Neural crest cell (in vitro differentiated cells): ENCODE measurements at regions not wholly inside any gene's neighbourhood (a gene's known extent, or its start where the extent isn't known, plus 50 kb on each side); places are given as distances from the start of the nearest gene placed in this dataset.

ENCODE experiments used
- DNase-seq: peaks from one replicate; pipeline ENCODE4 v3.0.0; 2021; ENCODE audit warnings: low read depth, mixed read lengths, low spot score
- H3K27ac Mint-ChIP-seq: one replicate; pipeline ENCODE4 v1.8.0; 2021; ENCODE audit warnings: mild to moderate bottlenecking, mixed read lengths; ENCODE audit not compliant: unreplicated experiment
- H3K27me3 Mint-ChIP-seq: 2 replicates; pipeline ENCODE4 v1.8.0; 2021; ENCODE audit warnings: low read depth, mild to moderate bottlenecking, mixed read lengths
- H3K36me3 Mint-ChIP-seq: 2 replicates; pipeline ENCODE4 v1.8.0; 2021; ENCODE audit warnings: low read depth, mild to moderate bottlenecking, mixed read lengths
- H3K4me1 Mint-ChIP-seq: 2 replicates; pipeline ENCODE4 v1.8.0; 2021; ENCODE audit warnings: mixed read lengths
- H3K4me3 Mint-ChIP-seq: one replicate; pipeline ENCODE4 v1.8.0; 2021; ENCODE audit warnings: mild to moderate bottlenecking, mixed read lengths
- H3K9me3 Mint-ChIP-seq: 2 replicates; pipeline ENCODE4 v1.8.0; 2021; ENCODE audit warnings: mixed read lengths
- TF ChIP-seq, protein P1 (sequence below): fragments of 200-600 bp; sonication (generic); conservative IDR thresholded peaks from 2 replicates; pipeline ENCODE4 v1.5.0; 2021; ENCODE audit warnings: antibody characterized with exemption, mild to moderate bottlenecking

DNA sequence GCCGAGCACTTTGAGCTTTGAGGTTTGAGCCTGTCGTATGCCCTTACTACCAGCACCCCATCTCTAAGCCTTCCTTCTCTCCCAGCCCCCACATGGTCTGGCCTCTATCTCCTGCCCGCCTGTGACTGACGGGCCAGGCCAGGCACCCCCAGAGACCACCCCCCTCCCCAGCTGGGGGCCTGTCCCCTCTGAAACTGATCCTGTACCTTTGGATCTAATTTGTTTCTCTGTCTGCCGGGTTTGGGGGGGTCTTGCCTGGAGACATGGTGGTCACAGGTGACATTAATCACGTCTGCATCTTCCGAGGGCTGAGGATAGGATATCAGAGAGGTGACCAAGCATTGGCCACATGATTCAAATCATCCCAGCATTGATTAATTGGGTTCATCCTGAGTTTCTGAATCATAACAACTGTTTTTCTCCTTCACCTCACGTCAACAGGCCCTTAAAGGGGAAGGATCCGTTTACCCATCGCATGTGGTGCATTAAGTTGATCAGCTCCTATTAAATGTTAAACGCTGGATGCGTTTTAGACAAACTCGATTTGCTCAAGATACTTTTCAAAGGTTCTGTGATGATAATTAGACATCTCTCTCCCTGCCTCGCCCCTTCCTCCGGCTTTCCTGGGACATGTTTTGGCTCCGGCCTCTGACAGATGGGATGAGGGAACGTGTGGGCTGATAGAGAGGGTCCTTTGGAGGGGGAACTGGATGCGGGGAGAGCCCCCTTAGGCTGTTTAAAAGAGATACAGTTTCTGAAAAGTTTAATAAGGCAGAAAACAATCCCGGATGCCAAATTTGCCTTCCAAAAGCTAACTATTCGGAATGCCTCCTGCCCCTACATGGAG, 63.3 kb upstream of the TBX3 start:
- Mint-ChIP-seq H3K27ac (no peak overlapping the region), H3K4me1 (peaks cover 11% of the 10 kb centered on the region), H3K27me3 (peaks cover 2% of the 10 kb centered on the region), H3K4me3 (no peak overlapping the region), H3K36me3 (no peaks in the 10 kb centered on the region), H3K9me3 (no peaks in the 10 kb centered on the region)
- DNase-seq, result no peak
- TF ChIP-seq, protein P1, sequence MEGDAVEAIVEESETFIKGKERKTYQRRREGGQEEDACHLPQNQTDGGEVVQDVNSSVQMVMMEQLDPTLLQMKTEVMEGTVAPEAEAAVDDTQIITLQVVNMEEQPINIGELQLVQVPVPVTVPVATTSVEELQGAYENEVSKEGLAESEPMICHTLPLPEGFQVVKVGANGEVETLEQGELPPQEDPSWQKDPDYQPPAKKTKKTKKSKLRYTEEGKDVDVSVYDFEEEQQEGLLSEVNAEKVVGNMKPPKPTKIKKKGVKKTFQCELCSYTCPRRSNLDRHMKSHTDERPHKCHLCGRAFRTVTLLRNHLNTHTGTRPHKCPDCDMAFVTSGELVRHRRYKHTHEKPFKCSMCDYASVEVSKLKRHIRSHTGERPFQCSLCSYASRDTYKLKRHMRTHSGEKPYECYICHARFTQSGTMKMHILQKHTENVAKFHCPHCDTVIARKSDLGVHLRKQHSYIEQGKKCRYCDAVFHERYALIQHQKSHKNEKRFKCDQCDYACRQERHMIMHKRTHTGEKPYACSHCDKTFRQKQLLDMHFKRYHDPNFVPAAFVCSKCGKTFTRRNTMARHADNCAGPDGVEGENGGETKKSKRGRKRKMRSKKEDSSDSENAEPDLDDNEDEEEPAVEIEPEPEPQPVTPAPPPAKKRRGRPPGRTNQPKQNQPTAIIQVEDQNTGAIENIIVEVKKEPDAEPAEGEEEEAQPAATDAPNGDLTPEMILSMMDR, result no peak

DNA sequence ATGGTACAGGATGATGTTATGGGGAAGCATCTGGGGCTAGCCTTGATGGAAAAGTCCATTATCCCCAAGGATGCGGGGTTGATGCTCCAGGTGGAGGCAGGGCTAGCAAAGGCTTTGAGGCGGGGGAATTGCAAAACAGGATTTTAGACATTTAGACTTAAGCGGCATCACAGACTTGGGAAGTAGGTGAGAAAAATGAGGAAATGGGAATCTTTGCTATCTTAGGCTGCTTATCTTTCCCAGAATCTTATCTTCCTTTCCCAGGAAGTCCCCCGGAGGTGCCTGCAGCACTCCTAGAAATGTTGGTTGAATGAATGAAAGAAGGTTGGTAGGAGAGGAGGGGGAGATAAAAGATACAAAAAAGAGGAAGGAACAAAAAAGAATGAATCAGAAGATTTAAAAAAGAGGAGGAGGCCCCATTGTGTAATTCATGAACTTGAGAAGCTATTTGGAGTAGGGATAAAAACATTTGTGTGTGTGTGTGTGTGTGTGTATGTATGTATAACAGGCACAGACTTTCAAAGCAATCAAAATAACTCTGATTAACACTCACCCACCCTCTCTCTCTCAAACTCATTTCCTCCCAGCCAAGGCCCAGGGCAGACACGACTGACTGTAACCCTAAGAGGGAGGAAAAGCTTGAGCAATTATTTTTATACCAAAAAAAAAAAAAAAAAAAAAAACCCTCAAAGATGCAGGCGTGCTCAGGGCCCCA, 62.5 kb upstream of the TBX3 start:
- no peak for DNase-seq
- Mint-ChIP-seq H3K4me1 (peaks cover 5% of the 10 kb centered on the region), H3K36me3 (no peaks in the 10 kb centered on the region), H3K4me3 (no peak overlapping the region), H3K27me3 (no peaks in the 10 kb centered on the region), H3K27ac (no peak overlapping the region), H3K9me3 (no peaks in the 10 kb centered on the region)
- TF ChIP-seq, protein P1, result no peak

DNA sequence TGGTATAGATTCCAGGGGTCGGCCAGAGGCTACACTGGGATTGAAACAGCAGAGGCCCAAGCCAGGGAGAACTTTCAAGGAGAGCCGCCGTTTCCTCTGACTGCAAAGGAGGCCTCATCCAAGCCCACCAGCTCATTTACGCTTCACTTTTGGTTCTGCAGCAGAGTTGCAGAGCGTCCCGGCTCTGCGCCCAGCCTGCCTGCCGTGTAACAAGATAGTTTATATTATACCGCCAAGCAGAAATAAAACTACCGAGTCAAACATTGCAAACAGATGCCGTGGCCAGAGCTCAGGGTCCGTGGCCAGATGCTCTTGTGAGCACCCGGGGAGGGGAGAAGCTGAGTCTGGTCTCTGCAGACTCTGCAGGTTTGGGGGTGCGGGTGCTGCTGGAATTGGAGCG, 60.7 kb upstream of the TBX3 start:
- H3K27ac Mint-ChIP-seq, result no peak overlapping the region
- no peaks in the 10 kb centered on the region for H3K9me3 Mint-ChIP-seq
- H3K27me3 Mint-ChIP-seq, result no peaks in the 10 kb centered on the region
- H3K36me3 Mint-ChIP-seq, result no peaks in the 10 kb centered on the region
- TF ChIP-seq, protein P1, result no peak
- H3K4me1 Mint-ChIP-seq, result peaks cover 5% of the 10 kb centered on the region
- H3K4me3 Mint-ChIP-seq, result no peak overlapping the region
- no peak for DNase-seq

DNA sequence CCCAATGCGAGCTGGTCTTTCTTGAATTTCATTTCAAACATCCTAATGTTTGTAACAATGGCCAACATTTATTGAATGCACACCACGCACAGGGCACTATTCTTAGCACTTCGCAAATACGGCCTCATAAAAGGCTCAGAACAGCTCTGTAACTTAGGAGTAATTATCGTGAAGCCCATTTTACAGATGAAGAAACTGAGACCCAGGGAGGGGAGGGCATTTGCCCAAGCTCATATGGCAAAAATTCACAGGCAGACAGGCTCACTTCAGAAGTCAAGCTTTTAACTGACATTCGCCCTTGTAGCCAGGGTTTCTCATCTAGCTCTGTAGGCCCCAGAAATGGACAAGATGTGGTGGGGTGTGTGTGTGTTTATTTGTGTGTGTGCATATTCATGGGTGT, 60.3 kb upstream of the TBX3 start:
- peaks cover 5% of the 10 kb centered on the region for H3K4me1 Mint-ChIP-seq
- TF ChIP-seq, protein P1, result no peak

DNA sequence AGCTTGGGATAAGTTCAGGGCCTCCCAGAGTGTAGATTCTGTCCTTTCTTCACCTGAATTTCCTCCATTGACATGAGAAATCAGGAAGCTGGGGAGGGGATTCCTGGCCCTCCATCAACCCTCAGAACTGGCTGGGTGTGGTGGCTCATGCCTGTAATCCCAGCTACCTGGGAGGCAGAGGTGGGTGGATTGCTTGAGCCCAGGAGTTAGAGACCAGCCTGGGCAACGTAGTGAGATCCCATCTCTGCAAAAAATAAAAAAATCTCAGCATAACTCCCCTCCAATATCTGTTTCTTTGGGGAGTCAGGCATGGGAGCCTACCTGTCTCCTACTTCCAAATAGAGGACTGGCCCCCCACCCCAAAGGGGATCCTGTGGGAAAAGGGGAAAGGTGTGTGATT, 59.8 kb upstream of the TBX3 start:
- no peak for DNase-seq
- TF ChIP-seq, protein P1, result no peak
- no peaks in the 10 kb centered on the region for H3K27me3 Mint-ChIP-seq
- no peaks in the 10 kb centered on the region for H3K9me3 Mint-ChIP-seq
- H3K36me3 Mint-ChIP-seq, result no peaks in the 10 kb centered on the region
- H3K4me1 Mint-ChIP-seq, result peaks cover 5% of the 10 kb centered on the region
- no peak overlapping the region for H3K4me3 Mint-ChIP-seq
- no peak overlapping the region for H3K27ac Mint-ChIP-seq

More for the DNA sequence above, 60.3 kb upstream of the TBX3 start:
- Mint-ChIP-seq H3K27ac (no peak overlapping the region), H3K27me3 (no peaks in the 10 kb centered on the region), H3K4me3 (no peak overlapping the region), H3K9me3 (no peaks in the 10 kb centered on the region), H3K36me3 (no peaks in the 10 kb centered on the region)
- DNase-seq, result no peak
